HUES64 (cell line): ENCODE measurements at regions not wholly inside any gene's neighbourhood (a gene's known extent, or its start where the extent isn't known, plus 50 kb on each side); places are given as distances from the start of the nearest gene placed in this dataset.
"Not testable (repeated sequence)": the region's sequence is repeated elsewhere in the genome, so short reads cannot be mapped to it uniquely, and the experiment has no call there.

ENCODE experiments used
- H3K27ac ChIP-seq: 2 replicates; pipeline ENCODE4 v1.7.0; 2013; ENCODE audit warnings: low read depth, low read length, inconsistent platforms
- H3K27me3 ChIP-seq: 2 replicates; pipeline ENCODE4 v1.6.1; 2013; ENCODE audit warnings: mild to moderate bottlenecking, low read length; ENCODE audit not compliant: insufficient read depth
- H3K36me3 ChIP-seq: 2 replicates; pipeline ENCODE4 v1.6.1; 2013; ENCODE audit warnings: mild to moderate bottlenecking, low read length; ENCODE audit not compliant: insufficient read depth
- H3K4me1 ChIP-seq: 2 replicates; pipeline ENCODE4 v1.6.1; 2013; ENCODE audit warnings: mild to moderate bottlenecking, low read length, moderate library complexity; ENCODE audit not compliant: insufficient read depth
- H3K4me3 ChIP-seq: 2 replicates; pipeline ENCODE4 v1.5.1; 2013; ENCODE audit warnings: mild to moderate bottlenecking, low read length, moderate library complexity
- H3K9ac ChIP-seq: 2 replicates; pipeline ENCODE4 v1.6.1; 2013; ENCODE audit warnings: mild to moderate bottlenecking, low read depth, low read length
- H3K9me3 ChIP-seq: 2 replicates; pipeline ENCODE4 v1.6.1; 2013; ENCODE audit warnings: low read depth, low read length; ENCODE audit not compliant: insufficient read depth
- WGBS: fragments of 150-250, 120-280 bp; methylation state at CpG from one replicate; pipeline ENCODE4 v1.1.7; 2013; ENCODE audit warnings: missing lambda C conversion rate; 5-methylcytosine and 5-hydroxymethylcytosine counted together

- Histone ChIP-seq H3K36me3 (no peaks in the 10 kb centered on the region), H3K9me3 (no peaks in the 10 kb centered on the region), H3K4me3 (no peak overlapping the region), H3K27me3 (no peaks in the 10 kb centered on the region), H3K4me1 (peaks cover 4% of the 10 kb centered on the region; the same call in 1 of the 2 replicates), H3K9ac (no peak overlapping the region), H3K27ac (no peak overlapping the region)
- 82% methylated on average over 1 of the region's 2 CpGs for WGBS
Observed at GRCh38 chr14:84975241-84975902, 554.6 kb upstream of the FLRT2 start.

- no peak overlapping the region for H3K9ac ChIP-seq
- H3K4me1 ChIP-seq, result peaks cover 4% of the 10 kb centered on the region; the same call in 1 of the 2 replicates
- H3K4me3 ChIP-seq, result no peak overlapping the region
- WGBS, result 96% methylated on average over 2 of the region's 2 CpGs
- no peak overlapping the region for H3K27ac ChIP-seq
- no peaks in the 10 kb centered on the region for H3K9me3 ChIP-seq
- no peaks in the 10 kb centered on the region for H3K27me3 ChIP-seq
- H3K36me3 ChIP-seq, result no peaks in the 10 kb centered on the region
Observed at GRCh38 chr14:84976805-84977204, 553.1 kb upstream of the FLRT2 start.

- Histone ChIP-seq H3K27ac (no peak overlapping the region), H3K36me3 (no peaks in the 10 kb centered on the region), H3K9ac (no peak overlapping the region), H3K4me1 (no peaks in the 10 kb centered on the region), H3K27me3 (no peaks in the 10 kb centered on the region), H3K9me3 (no peaks in the 10 kb centered on the region), H3K4me3 (no peak overlapping the region)
- WGBS, result 100% methylated on average over 1 of the region's 1 CpG
Observed at GRCh38 chr14:84987042-84987441, 542.9 kb upstream of the FLRT2 start.

- WGBS, result 93% methylated on average over 5 of the region's 5 CpGs
- H3K36me3 ChIP-seq, result no peaks in the 10 kb centered on the region
Observed at GRCh38 chr14:84988357-84988756, 541.6 kb upstream of the FLRT2 start.

GRCh38 chr14:84991021-84991420 is 538.9 kb upstream of the FLRT2 start:
- no peaks in the 10 kb centered on the region for H3K9me3 ChIP-seq
- no peaks in the 10 kb centered on the region for H3K27me3 ChIP-seq
- H3K4me3 ChIP-seq, result no peak overlapping the region
- H3K9ac ChIP-seq, result no peak overlapping the region
- H3K27ac ChIP-seq, result no peak overlapping the region
- no peaks in the 10 kb centered on the region for H3K4me1 ChIP-seq
- no peaks in the 10 kb centered on the region for H3K36me3 ChIP-seq
- 100% methylated on average over 1 of the region's 1 CpG for WGBS

More at GRCh38 chr14:84988357-84988756, 541.6 kb upstream of the FLRT2 start:
- no peaks in the 10 kb centered on the region for H3K27me3 ChIP-seq
- no peak overlapping the region for H3K4me3 ChIP-seq
- no peak overlapping the region for H3K27ac ChIP-seq
- no peak overlapping the region for H3K9ac ChIP-seq
- no peaks in the 10 kb centered on the region for H3K4me1 ChIP-seq
- no peaks in the 10 kb centered on the region for H3K9me3 ChIP-seq

- H3K9me3 ChIP-seq, result no peaks in the 10 kb centered on the region
- no peaks in the 10 kb centered on the region for H3K27me3 ChIP-seq
- H3K4me3 ChIP-seq, result no peak overlapping the region
- no peak overlapping the region for H3K27ac ChIP-seq
- no peak overlapping the region for H3K9ac ChIP-seq
- H3K4me1 ChIP-seq, result no peaks in the 10 kb centered on the region
- no peaks in the 10 kb centered on the region for H3K36me3 ChIP-seq
Observed at GRCh38 chr14:84998216-84998615, 531.7 kb upstream of the FLRT2 start.

GRCh38 chr14:85002846-85003245 is 527.1 kb upstream of the FLRT2 start:
- Histone ChIP-seq H3K4me1 (no peaks in the 10 kb centered on the region), H3K9me3 (no peaks in the 10 kb centered on the region), H3K27ac (no peak overlapping the region), H3K27me3 (no peaks in the 10 kb centered on the region), H3K4me3 (no peak overlapping the region), H3K9ac (no peak overlapping the region), H3K36me3 (no peaks in the 10 kb centered on the region)
- WGBS, result 92% methylated on average over 1 of the region's 1 CpG

- Histone ChIP-seq H3K4me3 (no peak overlapping the region), H3K9ac (no peak overlapping the region), H3K36me3 (no peaks in the 10 kb centered on the region), H3K27ac (no peak overlapping the region), H3K27me3 (no peaks in the 10 kb centered on the region), H3K9me3 (no peaks in the 10 kb centered on the region), H3K4me1 (no peaks in the 10 kb centered on the region)
Observed at GRCh38 chr14:85003805-85004204, 526.1 kb upstream of the FLRT2 start.

GRCh38 chr14:85009506-85009905 is 520.4 kb upstream of the FLRT2 start:
- 97% methylated on average over 7 of the region's 7 CpGs for whole genome bisulfite sequencing
- H3K4me1 ChIP-seq, result no peaks in the 10 kb centered on the region

GRCh38 chr14:85010186-85010585 is 519.8 kb upstream of the FLRT2 start:
- Histone ChIP-seq H3K27ac (no peak overlapping the region), H3K4me1 (no peaks in the 10 kb centered on the region), H3K36me3 (no peaks in the 10 kb centered on the region), H3K27me3 (no peaks in the 10 kb centered on the region), H3K4me3 (no peak overlapping the region), H3K9ac (no peak overlapping the region), H3K9me3 (no peaks in the 10 kb centered on the region)
- WGBS, result 100% methylated on average over 1 of the region's 1 CpG

More at GRCh38 chr14:85009506-85009905, 520.4 kb upstream of the FLRT2 start:
- Histone ChIP-seq H3K36me3 (no peaks in the 10 kb centered on the region), H3K27ac (no peak overlapping the region), H3K9ac (no peak overlapping the region), H3K27me3 (no peaks in the 10 kb centered on the region), H3K4me3 (no peak overlapping the region), H3K9me3 (no peaks in the 10 kb centered on the region)

GRCh38 chr14:85016496-85016895 is 513.4 kb upstream of the FLRT2 start:
- Histone ChIP-seq H3K9ac (no peak overlapping the region), H3K4me1 (no peaks in the 10 kb centered on the region; the same call in 1 of the 2 replicates), H3K27ac (no peak overlapping the region), H3K36me3 (no peaks in the 10 kb centered on the region), H3K4me3 (no peak overlapping the region), H3K9me3 (no peaks in the 10 kb centered on the region), H3K27me3 (no peaks in the 10 kb centered on the region)
- 17% methylated on average over 1 of the region's 1 CpG for WGBS

GRCh38 chr14:85023866-85024265 is 506.1 kb upstream of the FLRT2 start:
- H3K9me3 ChIP-seq, H3K36me3 ChIP-seq, H3K4me3 ChIP-seq, H3K27me3 ChIP-seq, H3K27ac ChIP-seq, H3K4me1 ChIP-seq, H3K9ac ChIP-seq: not testable (repeated sequence)
- WGBS, result 90% methylated on average over 7 of the region's 7 CpGs
